Kidney (tissue), 13 donors: ENCODE measurements at regions not wholly inside any gene's neighbourhood (a gene's known extent, or its start where the extent isn't known, plus 50 kb on each side); places are given as distances from the start of the nearest gene placed in this dataset.
A peak's percentile ranks its signal among the peaks of the same experiment; 100 is the strongest.

Source experiments
- DNase-seq, 5 donors: peaks; one replicate each; pipeline ENCODE4 v3.0.0-alpha.2; 2013 to 2020
- FAIRE-seq: peaks from 2 replicates; lab custom pipeline; 2012; peaks lifted over from hg19 to GRCh38; lab: Jason Lieb, UNC
- H3K27ac ChIP-seq, 2 donors: one replicate each; pipeline ENCODE4 v1.7.0; 2013; ENCODE audit warnings: low read depth in 2 of 2, low read length in 2 of 2, inconsistent platforms in 1 of 2
- H3K27me3 ChIP-seq: one replicate; pipeline ENCODE4 v1.7.1; 2013; ENCODE audit warnings: low read length, inconsistent platforms; ENCODE audit not compliant: control insufficient read depth, insufficient read depth
- H3K36me3 ChIP-seq, 3 donors: one replicate each; pipeline versions ENCODE4 v1.7.0 to v1.7.1; 2013; ENCODE audit warnings: low read length in 3 of 3, control low read depth in 1 of 3, inconsistent platforms in 1 of 3; ENCODE audit not compliant: insufficient read depth in 3 of 3, control insufficient read depth in 2 of 3
- H3K4me1 ChIP-seq, 3 donors: one replicate each; pipeline versions ENCODE4 v1.7.0 to v1.7.1; 2013; ENCODE audit warnings: low read length in 3 of 3, inconsistent platforms in 1 of 3, low read depth in 1 of 3; ENCODE audit not compliant: control insufficient read depth in 2 of 3, insufficient read depth in 2 of 3
- H3K4me3 ChIP-seq, 3 donors: one replicate each; pipeline versions ENCODE4 v1.7.0 to v1.8.1; 2013; ENCODE audit warnings: low read length in 3 of 3, control low read depth in 1 of 3, inconsistent platforms in 1 of 3
- H3K9ac ChIP-seq, 3 donors: one replicate each; pipeline versions ENCODE4 v1.7.0 to v1.7.1; 2013; ENCODE audit warnings: low read length in 3 of 3, control low read depth in 1 of 3, inconsistent platforms in 1 of 3
- H3K9me3 ChIP-seq, 3 donors: one replicate each; pipeline versions ENCODE4 v1.7.0 to v1.7.1; 2013; ENCODE audit warnings: low read length in 3 of 3, control low read depth in 1 of 3, inconsistent platforms in 1 of 3; ENCODE audit not compliant: control insufficient read depth in 2 of 3, insufficient read depth in 1 of 3
- intact Hi-C: fragments of 100-400 bp; cut with DNase I; formaldehyde crosslinking; loops from one replicate; pipeline ENCODE4 v1.11.1; 2022
- TF ChIP-seq, protein P1 (sequence below): IDR thresholded peaks from 3 replicates; pipeline ENCODE4 v1.5.1; 2012; ENCODE audit warnings: mild to moderate bottlenecking, moderate library complexity, borderline replicate concordance; ENCODE audit not compliant: insufficient read depth; ENCODE audit errors: extremely low read depth
- donor health status: control.
- donor health status: control.
- donor health status: control.
- donor health status: control.
- donor health status: control.
- donor health status: DM: yes; HTN: yes; CAD: no.
- donor health status: Normal renal cell carcinoma (clear cell type).

- H3K9me3 ChIP-seq = no peaks in the 10 kb centered on the region
- no peak overlapping the region for H3K9ac ChIP-seq
- TF ChIP-seq, protein P1, sequence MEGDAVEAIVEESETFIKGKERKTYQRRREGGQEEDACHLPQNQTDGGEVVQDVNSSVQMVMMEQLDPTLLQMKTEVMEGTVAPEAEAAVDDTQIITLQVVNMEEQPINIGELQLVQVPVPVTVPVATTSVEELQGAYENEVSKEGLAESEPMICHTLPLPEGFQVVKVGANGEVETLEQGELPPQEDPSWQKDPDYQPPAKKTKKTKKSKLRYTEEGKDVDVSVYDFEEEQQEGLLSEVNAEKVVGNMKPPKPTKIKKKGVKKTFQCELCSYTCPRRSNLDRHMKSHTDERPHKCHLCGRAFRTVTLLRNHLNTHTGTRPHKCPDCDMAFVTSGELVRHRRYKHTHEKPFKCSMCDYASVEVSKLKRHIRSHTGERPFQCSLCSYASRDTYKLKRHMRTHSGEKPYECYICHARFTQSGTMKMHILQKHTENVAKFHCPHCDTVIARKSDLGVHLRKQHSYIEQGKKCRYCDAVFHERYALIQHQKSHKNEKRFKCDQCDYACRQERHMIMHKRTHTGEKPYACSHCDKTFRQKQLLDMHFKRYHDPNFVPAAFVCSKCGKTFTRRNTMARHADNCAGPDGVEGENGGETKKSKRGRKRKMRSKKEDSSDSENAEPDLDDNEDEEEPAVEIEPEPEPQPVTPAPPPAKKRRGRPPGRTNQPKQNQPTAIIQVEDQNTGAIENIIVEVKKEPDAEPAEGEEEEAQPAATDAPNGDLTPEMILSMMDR = no peak
- FAIRE-seq (no peak), DNase-seq (peak in 1 of 5 donors; percentile 9)
- H3K4me1 ChIP-seq = peaks cover 0 to 4% (median 3%) of the 10 kb centered on the region in 3 donors
- no peak overlapping the region for H3K4me3 ChIP-seq
- H3K36me3 ChIP-seq = no peaks in the 10 kb centered on the region
- no peak overlapping the region for H3K27ac ChIP-seq
- intact Hi-C loops = no loop called here
- no peaks in the 10 kb centered on the region for H3K27me3 ChIP-seq
These were observed 172.9 kb downstream of the MAIP1 start for GRCh38 chr2:200128296-200128695.

DNA sequence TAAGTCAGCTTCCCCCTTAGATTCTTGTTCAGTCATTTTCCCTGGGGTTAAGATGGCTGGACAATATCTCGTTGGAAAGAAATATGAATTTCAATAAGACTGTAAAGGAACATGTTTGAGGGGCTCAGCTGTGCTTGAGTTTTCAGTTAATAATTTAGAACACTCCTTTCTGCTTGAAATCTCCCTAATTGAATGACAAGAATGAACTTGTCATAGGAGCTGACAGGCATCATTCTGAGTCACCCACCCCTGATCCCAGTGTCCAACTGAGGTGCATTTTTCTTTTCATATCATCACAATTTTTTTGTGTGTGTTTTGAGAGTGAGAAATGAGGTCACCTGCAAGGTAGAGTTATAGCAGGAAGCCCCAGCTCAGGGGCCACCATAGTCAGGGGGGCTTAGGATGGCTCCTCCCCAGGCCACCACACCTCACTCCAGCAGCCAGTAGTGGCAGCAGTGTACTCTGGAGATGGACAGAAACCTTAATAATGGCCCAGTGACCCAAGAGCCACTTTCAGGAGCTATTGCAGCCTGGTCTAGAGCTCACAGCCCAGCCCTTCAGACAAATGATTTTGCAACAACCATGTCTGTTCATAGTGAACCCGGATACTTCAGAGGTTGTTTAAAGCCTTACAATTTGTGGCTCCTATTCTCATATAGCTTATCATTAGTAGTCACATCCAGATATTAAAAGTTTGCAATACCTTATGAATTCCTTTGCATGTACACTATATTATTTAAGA is 174.5 kb downstream of the MAIP1 start:
- peaks cover 0 to 2% (median 0%) of the 10 kb centered on the region in 3 donors for H3K9me3 ChIP-seq
- H3K27ac ChIP-seq = no peak overlapping the region
- H3K4me1 ChIP-seq = peaks cover 0 to 4% (median 3%) of the 10 kb centered on the region in 3 donors
- intact Hi-C loops = no loop called here
- H3K9ac ChIP-seq = no peak overlapping the region
- TF ChIP-seq, protein P1 = no peak
- no peak overlapping the region for H3K4me3 ChIP-seq
- no peak for FAIRE-seq
- no peaks in the 10 kb centered on the region for H3K27me3 ChIP-seq
- no peaks in the 10 kb centered on the region for H3K36me3 ChIP-seq
- DNase-seq = no peak

DNA sequence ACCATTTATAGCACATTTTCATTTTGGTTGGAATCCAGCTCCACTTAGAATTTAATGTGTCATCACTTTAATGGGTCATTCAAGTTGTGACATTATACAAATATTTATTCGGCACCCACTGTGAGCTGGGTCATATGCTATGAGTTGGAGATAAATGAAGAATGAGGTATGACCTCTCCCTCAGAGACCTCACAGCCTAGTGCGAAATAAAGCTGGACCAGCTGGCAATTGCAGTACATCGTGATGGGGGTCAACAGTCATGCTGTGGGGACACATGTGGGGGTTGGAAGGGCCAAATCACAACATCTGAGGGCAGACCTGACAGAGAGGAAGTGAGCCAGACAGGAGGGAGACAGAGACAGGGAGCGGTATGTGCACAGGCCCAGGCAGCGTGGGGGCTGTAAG is 175.4 kb downstream of the MAIP1 start:
- Histone ChIP-seq H3K36me3 (no peaks in the 10 kb centered on the region), H3K4me1 (peaks cover 0 to 3% (median 3%) of the 10 kb centered on the region in 3 donors), H3K9me3 (peaks cover 0 to 7% (median 0%) of the 10 kb centered on the region in 3 donors), H3K4me3 (no peak overlapping the region), H3K27me3 (no peaks in the 10 kb centered on the region), H3K9ac (no peak overlapping the region), H3K27ac (no peak overlapping the region)
- no peak for FAIRE-seq
- TF ChIP-seq, protein P1 = no peak
- DNase-seq = peak in 1 of 5 donors; percentile 15
- intact Hi-C loops = no loop called here
